Nephron progenitor cell (in vitro differentiated cells): ENCODE measurements at regions not wholly inside any gene's neighbourhood (a gene's known extent, or its start where the extent isn't known, plus 50 kb on each side); places are given as distances from the start of the nearest gene placed in this dataset.

ENCODE experiments used
- DNase-seq: peaks from one replicate; pipeline ENCODE4 v3.0.0; 2021
- H3K27ac Mint-ChIP-seq: 2 replicates; pipeline ENCODE4 v1.8.0; 2021; ENCODE audit warnings: mild to moderate bottlenecking, moderate library complexity, mixed read lengths
- H3K27me3 Mint-ChIP-seq: 2 replicates; pipeline ENCODE4 v1.8.0; 2021; ENCODE audit warnings: mild to moderate bottlenecking, low read depth, mixed read lengths; ENCODE audit not compliant: poor library complexity
- H3K36me3 Mint-ChIP-seq: 2 replicates; pipeline ENCODE4 v1.8.0; 2021; ENCODE audit warnings: low read depth, mixed read lengths
- H3K4me1 Mint-ChIP-seq: 2 replicates; pipeline ENCODE4 v1.8.0; 2021; ENCODE audit warnings: mixed read lengths
- H3K4me3 Mint-ChIP-seq: 2 replicates; pipeline ENCODE4 v1.8.0; 2021; ENCODE audit warnings: mild to moderate bottlenecking, moderate library complexity, mixed read lengths
- H3K9me3 Mint-ChIP-seq: 2 replicates; pipeline ENCODE4 v1.8.0; 2021; ENCODE audit warnings: mild to moderate bottlenecking, moderate library complexity, mixed read lengths
- CTCF ChIP-seq: fragments of 200-600 bp; sonication (generic); IDR thresholded peaks from 2 replicates; pipeline ENCODE4 v1.5.0; 2021; ENCODE audit warnings: antibody characterized with exemption

- Mint-ChIP-seq H3K27ac (peak overlapping the region; percentile 7), H3K36me3 (no peaks in the 10 kb centered on the region), H3K27me3 (peaks cover 5% of the 10 kb centered on the region), H3K4me3 (no peak overlapping the region), H3K4me1 (no peaks in the 10 kb centered on the region), H3K9me3 (peaks cover 5% of the 10 kb centered on the region)
- no peak for DNase-seq
- no peak for TF ChIP-seq CTCF
Measured at GRCh38 chr16:9580025-9580424, 488.6 kb downstream of the HAPSTR1 start.

- Mint-ChIP-seq H3K27me3 (no peaks in the 10 kb centered on the region), H3K36me3 (peaks cover 5% of the 10 kb centered on the region), H3K4me1 (peaks cover 16% of the 10 kb centered on the region), H3K9me3 (peaks cover 12% of the 10 kb centered on the region), H3K27ac (no peak overlapping the region), H3K4me3 (no peak overlapping the region)
- TF ChIP-seq CTCF: no peak
- DNase-seq: no peak
Measured at GRCh38 chr16:9593440-9593839, 502.0 kb downstream of the HAPSTR1 start.

- H3K36me3 Mint-ChIP-seq: peaks cover 5% of the 10 kb centered on the region
- H3K27ac Mint-ChIP-seq: no peak overlapping the region
- DNase-seq: no peak
- H3K27me3 Mint-ChIP-seq: no peaks in the 10 kb centered on the region
- TF ChIP-seq CTCF: no peak
- H3K4me1 Mint-ChIP-seq: peaks cover 16% of the 10 kb centered on the region
- no peak overlapping the region for H3K4me3 Mint-ChIP-seq
- H3K9me3 Mint-ChIP-seq: peaks cover 12% of the 10 kb centered on the region
Measured at GRCh38 chr16:9594047-9594446, 502.6 kb downstream of the HAPSTR1 start.

- Mint-ChIP-seq H3K4me3 (no peak overlapping the region), H3K36me3 (peaks cover 5% of the 10 kb centered on the region), H3K27me3 (no peaks in the 10 kb centered on the region), H3K27ac (no peak overlapping the region), H3K9me3 (peaks cover 12% of the 10 kb centered on the region), H3K4me1 (peaks cover 16% of the 10 kb centered on the region)
- TF ChIP-seq CTCF: no peak
- DNase-seq: no peak
Measured at GRCh38 chr16:9594946-9595345, 503.5 kb downstream of the HAPSTR1 start.

GRCh38 chr16:9595393-9595792, 503.9 kb downstream of the HAPSTR1 start:
- Mint-ChIP-seq H3K9me3 (peaks cover 8% of the 10 kb centered on the region), H3K36me3 (peaks cover 2% of the 10 kb centered on the region), H3K27ac (no peak overlapping the region), H3K4me1 (peaks cover 12% of the 10 kb centered on the region), H3K4me3 (no peak overlapping the region), H3K27me3 (no peaks in the 10 kb centered on the region)
- DNase-seq: no peak
- no peak for TF ChIP-seq CTCF

GRCh38 chr16:9596788-9597187, 505.3 kb downstream of the HAPSTR1 start:
- no peak for DNase-seq
- Mint-ChIP-seq H3K27me3 (no peaks in the 10 kb centered on the region), H3K36me3 (no peaks in the 10 kb centered on the region), H3K4me3 (no peak overlapping the region), H3K27ac (no peak overlapping the region), H3K9me3 (no peaks in the 10 kb centered on the region), H3K4me1 (peaks cover 10% of the 10 kb centered on the region)
- TF ChIP-seq CTCF: no peak
